ENCODE measurements at regions not wholly inside any gene's neighbourhood (a gene's known extent, or its start where the extent isn't known, plus 50 kb on each side); places are given as distances from the start of the nearest gene placed in this dataset.
"Not testable (repeated sequence)": the region's sequence is repeated elsewhere in the genome, so short reads cannot be mapped to it uniquely, and the experiment has no call there.

GRCh38 chr2:44102790-44103562 lies 65.7 kb upstream of the PPM1B start:
- Histone ChIP-seq H3K9me3 (no peaks in the 10 kb centered on the region), H3K27me3 (no peaks in the 10 kb centered on the region), H3K4me1 (peaks cover 39% of the 10 kb centered on the region), H3K27ac (peak overlapping the region; percentile 33 to 81), H3K4me3 (no peak overlapping the region), H3K36me3 (ENCODE audit: low read depth, missing control alignments) (no peaks in the 10 kb centered on the region)
- no peak for DNase-seq
- WGBS, 2 donors, result 52 to 59% methylated on average over 8 of the region's 8 CpGs
- no peak for TF ChIP-seq CTCF (IDR thresholded peaks at IDR 0.05)
- no peak for TF ChIP-seq POLR2A (IDR thresholded peaks at IDR 0.05)
- intact Hi-C loops (cut with DNase I; ENCODE audit: low total_unique reads), result no loop called here

GRCh38 chr2:44103639-44104038 lies 65.0 kb upstream of the PPM1B start:
- no peak for TF ChIP-seq POLR2A (IDR thresholded peaks at IDR 0.05)
- TF ChIP-seq CTCF (IDR thresholded peaks at IDR 0.05), result no peak
- WGBS, 2 donors, result 56 to 71% methylated on average over 6 of the region's 6 CpGs
- Histone ChIP-seq H3K9me3 (no peaks in the 10 kb centered on the region), H3K36me3 (ENCODE audit: low read depth, missing control alignments) (no peaks in the 10 kb centered on the region), H3K27me3 (no peaks in the 10 kb centered on the region), H3K4me3 (no peak overlapping the region), H3K27ac (peak overlapping the region in 1 of 2 donors; percentile 81), H3K4me1 (peaks cover 39% of the 10 kb centered on the region)
- DNase-seq, result peak; percentile 31
- intact Hi-C loops (cut with DNase I; ENCODE audit: low total_unique reads), result no loop called here

GRCh38 chr2:44104855-44105271 lies 63.8 kb upstream of the PPM1B start:
- H3K4me3 ChIP-seq, result no peak overlapping the region
- intact Hi-C loops (cut with DNase I; ENCODE audit: low total_unique reads), result no loop called here
- no peaks in the 10 kb centered on the region for H3K9me3 ChIP-seq
- no peaks in the 10 kb centered on the region for H3K36me3 ChIP-seq (ENCODE audit: low read depth, missing control alignments)
- no peak for DNase-seq
- H3K27ac ChIP-seq, result peak overlapping the region in 1 of 2 donors; percentile 81
- TF ChIP-seq CTCF (IDR thresholded peaks at IDR 0.05) (no peak), POLR2A (IDR thresholded peaks at IDR 0.05) (no peak)
- WGBS, 2 donors, result 89% methylated on average over 1 of the region's 1 CpG
- H3K27me3 ChIP-seq, result no peaks in the 10 kb centered on the region
- peaks cover 39% of the 10 kb centered on the region for H3K4me1 ChIP-seq

- DNase-seq; H3K4me3 ChIP-seq; H3K27me3 ChIP-seq; intact Hi-C loops (cut with DNase I; ENCODE audit: low total_unique reads); H3K9me3 ChIP-seq; H3K27ac ChIP-seq; H3K36me3 ChIP-seq (ENCODE audit: low read depth, missing control alignments): not testable (repeated sequence)
- H3K4me1 ChIP-seq, result peaks cover 25% of the 10 kb centered on the region
- WGBS, 2 donors, result 67 to 77% methylated on average over 9 of the region's 9 CpGs
Measured at GRCh38 chr2:44106509-44106908, 62.2 kb upstream of the PPM1B start.

- no peak overlapping the region for H3K4me3 ChIP-seq
- H3K27me3 ChIP-seq, result no peaks in the 10 kb centered on the region
- H3K36me3 ChIP-seq (ENCODE audit: low read depth, missing control alignments), result no peaks in the 10 kb centered on the region
- no peak for DNase-seq
- intact Hi-C loops (cut with DNase I; ENCODE audit: low total_unique reads), result no loop called here
- TF ChIP-seq CTCF (IDR thresholded peaks at IDR 0.05) (no peak), POLR2A (IDR thresholded peaks at IDR 0.05) (no peak)
- no peak overlapping the region for H3K27ac ChIP-seq
- WGBS, 2 donors, result 77 to 81% methylated on average over 5 of the region's 5 CpGs
- no peaks in the 10 kb centered on the region for H3K9me3 ChIP-seq
- peaks cover 19% of the 10 kb centered on the region for H3K4me1 ChIP-seq
Measured at GRCh38 chr2:44107086-44107740, 61.5 kb upstream of the PPM1B start.
